ENCODE measurements at regions not wholly inside any gene's neighbourhood (a gene's known extent, or its start where the extent isn't known, plus 50 kb on each side); places are given as distances from the start of the nearest gene placed in this dataset.

- H3K36me3 ChIP-seq (ENCODE audit: insufficient read depth, low read length), result no peaks in the 10 kb centered on the region
Measured at GRCh38 chr2:241943961-241944575, 74.5 kb downstream of the RTP5 start.

GRCh38 chr2:241944821-241945220 is 75.3 kb downstream of the RTP5 start:
- H3K9ac ChIP-seq (ENCODE audit: low read depth, low read length), result no peak overlapping the region
- H3K4me2 ChIP-seq (ENCODE audit: low read length), result no peak overlapping the region
- peaks cover 15% of the 10 kb centered on the region for H3K27me3 ChIP-seq (ENCODE audit: control insufficient read depth, insufficient read depth, low read length)
- H3K4me1 ChIP-seq (ENCODE audit: control insufficient read depth, insufficient read depth, low read length), result no peaks in the 10 kb centered on the region
- H3K9me3 ChIP-seq (replicated peaks; ENCODE audit: low read length), result no peaks in the 10 kb centered on the region
- no peaks in the 10 kb centered on the region for H3K36me3 ChIP-seq (ENCODE audit: insufficient read depth, low read length)
- H3K4me3 ChIP-seq (ENCODE audit: low read length), result no peak overlapping the region

More at GRCh38 chr2:241943961-241944575, 74.5 kb downstream of the RTP5 start:
- peaks cover 15% of the 10 kb centered on the region for H3K27me3 ChIP-seq (ENCODE audit: control insufficient read depth, insufficient read depth, low read length)
- H3K4me1 ChIP-seq (ENCODE audit: control insufficient read depth, insufficient read depth, low read length), result no peaks in the 10 kb centered on the region
- H3K9ac ChIP-seq (ENCODE audit: low read depth, low read length), result no peak overlapping the region
- H3K9me3 ChIP-seq (replicated peaks; ENCODE audit: low read length), result no peaks in the 10 kb centered on the region
- no peak overlapping the region for H3K4me3 ChIP-seq (ENCODE audit: low read length)
- no peak overlapping the region for H3K4me2 ChIP-seq (ENCODE audit: low read length)

- no peak overlapping the region for H3K4me3 ChIP-seq (ENCODE audit: low read length)
Measured at GRCh38 chr2:241945311-241945710, 75.8 kb downstream of the RTP5 start.

GRCh38 chr2:241945803-241946202 is 76.3 kb downstream of the RTP5 start:
- Histone ChIP-seq H3K4me3 (ENCODE audit: low read length) (no peak overlapping the region), H3K27me3 (ENCODE audit: control insufficient read depth, insufficient read depth, low read length) (peaks cover 15% of the 10 kb centered on the region), H3K9ac (ENCODE audit: low read depth, low read length) (no peak overlapping the region), H3K36me3 (ENCODE audit: insufficient read depth, low read length) (no peaks in the 10 kb centered on the region), H3K9me3 (replicated peaks; ENCODE audit: low read length) (no peaks in the 10 kb centered on the region), H3K4me1 (ENCODE audit: control insufficient read depth, insufficient read depth, low read length) (no peaks in the 10 kb centered on the region), H3K4me2 (ENCODE audit: low read length) (no peak overlapping the region)

More at GRCh38 chr2:241945311-241945710, 75.8 kb downstream of the RTP5 start:
- H3K9me3 ChIP-seq (replicated peaks; ENCODE audit: low read length), result no peaks in the 10 kb centered on the region
- H3K36me3 ChIP-seq (ENCODE audit: insufficient read depth, low read length), result no peaks in the 10 kb centered on the region
- no peak overlapping the region for H3K4me2 ChIP-seq (ENCODE audit: low read length)
- H3K27me3 ChIP-seq (ENCODE audit: control insufficient read depth, insufficient read depth, low read length), result peaks cover 15% of the 10 kb centered on the region
- H3K9ac ChIP-seq (ENCODE audit: low read depth, low read length), result no peak overlapping the region
- H3K4me1 ChIP-seq (ENCODE audit: control insufficient read depth, insufficient read depth, low read length), result no peaks in the 10 kb centered on the region

- Histone ChIP-seq H3K27me3 (ENCODE audit: control insufficient read depth, insufficient read depth, low read length) (peaks cover 18% of the 10 kb centered on the region), H3K9ac (ENCODE audit: low read depth, low read length) (no peak overlapping the region), H3K4me1 (ENCODE audit: control insufficient read depth, insufficient read depth, low read length) (no peaks in the 10 kb centered on the region), H3K36me3 (ENCODE audit: insufficient read depth, low read length) (no peaks in the 10 kb centered on the region), H3K4me2 (ENCODE audit: low read length) (no peak overlapping the region), H3K9me3 (replicated peaks; ENCODE audit: low read length) (no peaks in the 10 kb centered on the region), H3K4me3 (ENCODE audit: low read length) (no peak overlapping the region)
Measured at GRCh38 chr2:241946306-241947003, 76.9 kb downstream of the RTP5 start.

GRCh38 chr2:241947004-241947350 is 77.4 kb downstream of the RTP5 start:
- Histone ChIP-seq H3K27me3 (ENCODE audit: control insufficient read depth, insufficient read depth, low read length) (peaks cover 22% of the 10 kb centered on the region), H3K9me3 (replicated peaks; ENCODE audit: low read length) (no peaks in the 10 kb centered on the region), H3K9ac (ENCODE audit: low read depth, low read length) (no peak overlapping the region), H3K36me3 (ENCODE audit: insufficient read depth, low read length) (no peaks in the 10 kb centered on the region), H3K4me3 (ENCODE audit: low read length) (no peak overlapping the region), H3K4me1 (ENCODE audit: control insufficient read depth, insufficient read depth, low read length) (no peaks in the 10 kb centered on the region), H3K4me2 (ENCODE audit: low read length) (no peak overlapping the region)

GRCh38 chr2:241947401-241947800 is 77.9 kb downstream of the RTP5 start:
- Histone ChIP-seq H3K4me2 (ENCODE audit: low read length) (no peak overlapping the region), H3K27me3 (ENCODE audit: control insufficient read depth, insufficient read depth, low read length) (peaks cover 22% of the 10 kb centered on the region), H3K4me3 (ENCODE audit: low read length) (no peak overlapping the region), H3K9me3 (replicated peaks; ENCODE audit: low read length) (no peaks in the 10 kb centered on the region), H3K9ac (ENCODE audit: low read depth, low read length) (no peak overlapping the region), H3K4me1 (ENCODE audit: control insufficient read depth, insufficient read depth, low read length) (no peaks in the 10 kb centered on the region), H3K36me3 (ENCODE audit: insufficient read depth, low read length) (no peaks in the 10 kb centered on the region)

GRCh38 chr2:241947876-241948275 is 78.3 kb downstream of the RTP5 start:
- Histone ChIP-seq H3K4me1 (ENCODE audit: control insufficient read depth, insufficient read depth, low read length) (no peaks in the 10 kb centered on the region), H3K4me2 (ENCODE audit: low read length) (no peak overlapping the region), H3K36me3 (ENCODE audit: insufficient read depth, low read length) (no peaks in the 10 kb centered on the region), H3K4me3 (ENCODE audit: low read length) (no peak overlapping the region), H3K9ac (ENCODE audit: low read depth, low read length) (no peak overlapping the region), H3K27me3 (ENCODE audit: control insufficient read depth, insufficient read depth, low read length) (peaks cover 19% of the 10 kb centered on the region), H3K9me3 (replicated peaks; ENCODE audit: low read length) (no peaks in the 10 kb centered on the region)

GRCh38 chr2:241948299-241948897 is 78.9 kb downstream of the RTP5 start:
- no peak overlapping the region for H3K4me3 ChIP-seq (ENCODE audit: low read length)
- peaks cover 15% of the 10 kb centered on the region for H3K27me3 ChIP-seq (ENCODE audit: control insufficient read depth, insufficient read depth, low read length)
- H3K4me1 ChIP-seq (ENCODE audit: control insufficient read depth, insufficient read depth, low read length), result no peaks in the 10 kb centered on the region
- no peak overlapping the region for H3K4me2 ChIP-seq (ENCODE audit: low read length)
- H3K9me3 ChIP-seq (replicated peaks; ENCODE audit: low read length), result no peaks in the 10 kb centered on the region
- no peak overlapping the region for H3K9ac ChIP-seq (ENCODE audit: low read depth, low read length)
- H3K36me3 ChIP-seq (ENCODE audit: insufficient read depth, low read length), result no peaks in the 10 kb centered on the region

- Histone ChIP-seq H3K27me3 (ENCODE audit: control insufficient read depth, insufficient read depth, low read length) (peaks cover 10% of the 10 kb centered on the region), H3K9ac (ENCODE audit: low read depth, low read length) (no peak overlapping the region), H3K36me3 (ENCODE audit: insufficient read depth, low read length) (no peaks in the 10 kb centered on the region), H3K4me3 (ENCODE audit: low read length) (no peak overlapping the region), H3K4me1 (ENCODE audit: control insufficient read depth, insufficient read depth, low read length) (no peaks in the 10 kb centered on the region), H3K9me3 (replicated peaks; ENCODE audit: low read length) (no peaks in the 10 kb centered on the region), H3K4me2 (ENCODE audit: low read length) (no peak overlapping the region)
Measured at GRCh38 chr2:241948901-241949735, 79.6 kb downstream of the RTP5 start.

- peaks cover 9% of the 10 kb centered on the region for H3K27me3 ChIP-seq (ENCODE audit: control insufficient read depth, insufficient read depth, low read length)
- no peak overlapping the region for H3K9ac ChIP-seq (ENCODE audit: low read depth, low read length)
- no peaks in the 10 kb centered on the region for H3K36me3 ChIP-seq (ENCODE audit: insufficient read depth, low read length)
- no peak overlapping the region for H3K4me3 ChIP-seq (ENCODE audit: low read length)
- no peaks in the 10 kb centered on the region for H3K4me1 ChIP-seq (ENCODE audit: control insufficient read depth, insufficient read depth, low read length)
- H3K9me3 ChIP-seq (replicated peaks; ENCODE audit: low read length), result no peaks in the 10 kb centered on the region
- H3K4me2 ChIP-seq (ENCODE audit: low read length), result no peak overlapping the region
Measured at GRCh38 chr2:241949736-241950412, 80.3 kb downstream of the RTP5 start.

All from skeletal muscle satellite cell (primary cell).